Endometrium (tissue), 2 donors: ENCODE measurements at regions not wholly inside any gene's neighbourhood (a gene's known extent, or its start where the extent isn't known, plus 50 kb on each side); places are given as distances from the start of the nearest gene placed in this dataset.
A peak's percentile ranks its signal among the peaks of the same experiment; 100 is the strongest.

ENCODE experiments used
- FAIRE-seq: peaks from 2 replicates; lab custom pipeline; 2012; peaks lifted over from hg19 to GRCh38; lab: Jason Lieb, UNC
- donor health status: control.
- donor health status: control.

GRCh38 chr12:77723308-77723707, 107.4 kb upstream of the NAV3 start:
- FAIRE-seq = no peak

GRCh38 chr12:77722536-77722935, 108.2 kb upstream of the NAV3 start:
- no peak for FAIRE-seq

DNA sequence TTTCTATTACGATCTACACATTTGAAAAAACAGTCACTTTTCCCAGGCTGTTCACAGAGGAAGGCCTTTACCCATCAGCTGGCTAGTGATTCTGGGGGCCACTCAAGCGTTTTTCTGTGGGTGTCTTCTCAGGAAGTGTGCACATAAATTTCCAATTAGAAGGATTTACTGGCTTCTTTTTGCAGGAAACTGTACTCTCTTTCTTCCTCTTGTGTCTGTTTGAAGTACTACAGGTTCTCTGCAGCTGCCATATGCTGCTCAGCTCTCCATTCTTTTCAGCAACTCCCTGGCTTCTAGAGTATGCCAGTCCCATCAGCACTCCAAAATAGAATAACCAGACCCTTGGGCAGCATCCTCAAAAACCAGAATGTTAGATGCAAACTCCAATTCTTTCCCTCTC, 110.4 kb upstream of the NAV3 start:
- no peak for FAIRE-seq

GRCh38 chr12:77710209-77710608, 120.5 kb upstream of the NAV3 start:
- no peak for FAIRE-seq

DNA sequence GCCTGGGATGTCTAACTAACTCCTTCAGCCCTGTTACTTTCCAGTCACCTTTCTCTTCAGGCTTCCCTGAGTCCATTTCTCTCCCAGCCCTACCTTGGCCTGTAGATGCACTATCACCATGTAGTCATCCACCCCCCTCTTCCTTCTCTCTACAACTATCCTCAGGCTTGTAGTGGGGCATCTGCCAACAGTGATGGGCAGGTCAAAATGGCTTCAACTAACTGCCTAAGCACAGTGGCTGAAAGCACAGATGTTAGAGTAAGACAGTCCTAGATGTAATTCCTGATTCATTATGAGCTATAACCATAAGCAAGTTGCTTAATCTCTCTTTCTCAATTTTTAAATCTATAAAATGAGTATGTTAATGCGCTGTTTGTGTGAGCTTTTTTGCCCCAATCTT, 133.6 kb upstream of the NAV3 start:
- FAIRE-seq = no peak

DNA sequence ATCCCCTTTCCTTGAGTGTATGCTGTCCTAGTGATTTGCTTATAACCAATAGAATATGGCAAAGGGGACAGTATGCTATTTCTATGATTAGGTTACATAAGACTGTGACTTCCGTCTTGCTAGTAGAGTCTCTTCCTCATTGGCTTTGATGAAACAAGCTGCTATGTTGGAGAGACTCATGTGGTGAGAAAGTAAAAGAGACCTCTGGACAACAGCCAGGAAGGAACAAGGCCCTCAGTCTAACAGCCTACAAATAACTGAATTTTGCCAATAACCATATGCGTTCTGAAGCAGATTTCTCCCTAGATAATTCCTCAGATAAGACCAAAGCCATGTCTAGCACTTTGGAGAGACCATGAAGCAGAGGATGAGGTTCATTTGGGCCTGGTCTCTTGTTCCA, 134.5 kb upstream of the NAV3 start:
- FAIRE-seq = no peak

- peak; percentile 39 for FAIRE-seq
These were observed 141.1 kb upstream of the NAV3 start for GRCh38 chr12:77689510-77690086.

- FAIRE-seq = no peak
These were observed 143.4 kb upstream of the NAV3 start for GRCh38 chr12:77687321-77687720.

GRCh38 chr12:77686760-77687159, 143.9 kb upstream of the NAV3 start:
- no peak for FAIRE-seq

- no peak for FAIRE-seq
These were observed 144.8 kb upstream of the NAV3 start for GRCh38 chr12:77685901-77686300.

DNA sequence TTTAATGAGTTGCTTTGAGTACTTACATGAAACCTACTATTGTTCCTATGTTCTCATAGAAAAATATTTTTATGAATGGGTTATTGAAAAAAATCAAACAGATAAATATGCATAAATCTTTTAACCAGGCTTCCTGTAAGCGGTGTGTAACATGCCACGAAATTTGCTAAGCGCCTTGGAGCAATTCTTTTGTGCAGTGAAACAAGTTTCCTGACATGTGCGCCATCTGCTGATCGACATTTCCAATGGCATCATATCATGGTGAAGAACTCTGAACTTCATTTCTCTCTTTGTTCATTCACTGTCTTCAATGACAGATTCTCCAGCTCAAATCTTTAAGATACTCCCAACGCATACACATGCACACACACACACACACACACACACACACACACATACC, 145.6 kb upstream of the NAV3 start:
- peak; percentile 79 for FAIRE-seq

DNA sequence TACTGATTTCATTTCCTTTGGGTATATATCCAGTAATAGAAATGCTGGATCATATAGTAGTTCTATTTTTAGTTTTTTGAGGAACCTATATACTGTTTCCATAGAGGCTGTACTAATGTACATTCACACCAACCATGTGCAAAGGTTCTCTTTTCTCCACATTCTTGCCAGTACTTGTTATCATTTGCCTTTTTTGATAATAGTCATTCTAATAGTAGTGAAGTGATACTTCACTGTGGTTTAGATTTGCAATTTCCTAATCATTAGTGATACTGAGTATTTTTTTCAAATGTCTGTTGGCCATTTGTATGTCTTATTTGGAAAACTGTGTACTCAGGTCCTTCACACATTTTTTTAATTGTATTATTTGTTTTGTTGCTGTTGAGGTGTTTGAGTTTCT, 148.2 kb upstream of the NAV3 start:
- no peak for FAIRE-seq

DNA sequence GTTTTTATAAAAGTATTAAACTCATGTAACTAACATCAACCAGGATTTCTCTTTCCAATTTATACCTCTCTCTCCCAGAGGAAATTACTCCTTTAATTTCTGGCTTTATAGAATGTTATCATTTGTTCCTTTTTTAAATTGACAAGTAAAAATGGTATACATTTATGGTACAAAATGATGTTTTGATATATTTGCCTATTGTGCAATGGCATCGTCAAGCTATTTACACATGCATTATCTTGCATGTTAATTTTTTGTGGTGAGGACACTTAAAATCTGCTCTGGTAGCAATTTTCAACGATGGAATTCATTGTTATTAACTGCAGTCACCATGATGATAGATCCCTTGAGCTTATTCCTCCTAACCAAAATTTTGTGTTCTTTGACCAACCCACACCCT, 149.0 kb upstream of the NAV3 start:
- FAIRE-seq = no peak

DNA sequence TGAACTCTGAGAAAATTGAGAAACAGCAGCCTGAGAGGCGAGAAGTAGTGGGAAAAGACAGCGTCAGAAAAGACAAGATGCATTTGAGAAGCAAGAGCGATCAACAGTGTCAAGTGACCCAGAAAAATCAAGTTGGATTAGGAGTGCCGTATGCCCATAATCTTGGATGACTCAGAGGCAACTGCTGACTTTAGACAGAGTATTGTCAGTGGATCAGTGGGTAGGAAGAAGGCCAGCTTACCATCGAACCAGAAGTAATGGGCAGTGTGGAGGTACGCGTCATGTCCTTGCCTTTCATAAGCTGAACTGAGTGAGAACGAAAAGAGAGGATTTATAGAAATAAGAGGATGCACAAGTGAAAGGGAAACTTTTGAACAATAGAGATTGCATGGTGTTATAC, 151.0 kb upstream of the NAV3 start:
- no peak for FAIRE-seq

- FAIRE-seq = no peak
These were observed 152.1 kb upstream of the NAV3 start for GRCh38 chr12:77678621-77679020.

GRCh38 chr12:77667101-77667500, 163.6 kb upstream of the NAV3 start:
- FAIRE-seq = no peak

DNA sequence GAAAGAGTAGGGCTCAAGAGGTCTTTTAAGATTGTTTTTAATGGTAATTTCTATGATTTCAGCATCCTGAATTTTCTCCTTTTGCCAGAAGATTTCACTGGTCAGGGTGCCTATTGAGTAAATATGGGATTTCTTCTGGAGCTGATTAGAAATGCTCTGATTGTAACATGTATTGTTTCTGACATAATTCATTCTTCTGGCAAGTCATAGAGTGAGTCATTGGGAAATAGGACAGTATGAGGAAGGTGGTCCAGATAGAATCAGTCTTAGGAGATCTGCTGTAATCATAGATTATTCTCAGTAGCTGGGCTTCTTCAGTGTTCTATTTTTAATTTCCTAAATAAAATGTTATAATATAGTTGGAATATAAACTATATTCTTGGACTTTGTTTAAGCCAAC, 182.0 kb upstream of the NAV3 start:
- no peak for FAIRE-seq

- FAIRE-seq = no peak
These were observed 184.6 kb upstream of the NAV3 start for GRCh38 chr12:77645966-77646598.

GRCh38 chr12:77644915-77645605, 185.6 kb upstream of the NAV3 start:
- no peak for FAIRE-seq

GRCh38 chr12:77642246-77642645, 188.4 kb upstream of the NAV3 start:
- FAIRE-seq = no peak

DNA sequence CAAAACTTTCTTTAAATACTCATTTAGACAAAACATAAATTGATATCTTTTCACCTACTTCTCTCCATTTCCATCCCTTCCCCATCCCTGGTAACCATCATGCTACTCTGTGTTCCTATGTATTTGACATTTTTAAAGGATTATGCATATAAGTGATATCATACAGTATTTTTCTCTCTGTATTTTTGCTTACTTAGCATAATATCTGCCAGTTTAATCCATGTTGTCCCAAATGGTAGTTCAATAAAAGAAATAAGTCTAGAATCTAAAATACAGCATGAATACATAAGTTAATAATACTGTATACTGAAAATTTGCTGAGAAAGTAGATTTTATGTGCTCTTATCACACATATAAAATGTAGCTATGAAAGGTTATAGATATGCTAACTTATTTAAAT, 190.3 kb upstream of the NAV3 start:
- FAIRE-seq = no peak

- FAIRE-seq = no peak
These were observed 199.8 kb upstream of the NAV3 start for GRCh38 chr12:77630790-77631445.

GRCh38 chr12:77630344-77630743, 200.3 kb upstream of the NAV3 start:
- no peak for FAIRE-seq
